ENCODE measurements at regions not wholly inside any gene's neighbourhood (a gene's known extent, or its start where the extent isn't known, plus 50 kb on each side); places are given as distances from the start of the nearest gene placed in this dataset.

GRCh38 chr18:70907673-70908072 lies 618.8 kb downstream of the SOCS6 start:
- H3K79me2 ChIP-seq (ENCODE audit: low read depth) = no peaks in the 10 kb centered on the region
- no peak overlapping the region for H3K4me2 ChIP-seq
- H3K4me3 ChIP-seq = no peak overlapping the region
- Mint-ChIP-seq H3K27me3 (ENCODE audit: insufficient read depth, low read depth) (peaks cover 2% of the 10 kb centered on the region), H3K27ac (no peak overlapping the region), H3K4me1 (peaks cover 8% of the 10 kb centered on the region), H3K36me3 (no peaks in the 10 kb centered on the region), H3K9me3 (peaks cover 6% of the 10 kb centered on the region), H3K4me3 (no peak overlapping the region)
- H3K27ac ChIP-seq = no peak overlapping the region
- no peaks in the 10 kb centered on the region for H3K36me3 ChIP-seq
- H3K4me1 ChIP-seq = peaks cover 11% of the 10 kb centered on the region
- no peaks in the 10 kb centered on the region for H3F3A ChIP-seq (ENCODE audit: low read depth)
- H3K9ac ChIP-seq = no peak overlapping the region
- peak; percentile 21 for DNase-seq (ENCODE audit: low spot score)
- H2AFZ ChIP-seq (replicated peaks) = peak overlapping the region; percentile 35
- no peaks in the 10 kb centered on the region for H3K27me3 ChIP-seq
- no peaks in the 10 kb centered on the region for H4K20me1 ChIP-seq (ENCODE audit: low read depth)
- TF ChIP-seq EZH2 (IDR thresholded peaks at IDR 0.05) = no peak
- TF ChIP-seq EZH2phosphoT487 (IDR thresholded peaks at IDR 0.05) = no peak
- TF ChIP-seq CTCF (IDR thresholded peaks at IDR 0.05) = no peak
- no peaks in the 10 kb centered on the region for H3K9me3 ChIP-seq (ENCODE audit: low read depth)

- no peaks in the 10 kb centered on the region for H3K27me3 ChIP-seq
- Mint-ChIP-seq H3K4me3 (no peak overlapping the region), H3K36me3 (no peaks in the 10 kb centered on the region), H3K9me3 (no peaks in the 10 kb centered on the region), H3K27ac (no peak overlapping the region), H3K4me1 (no peaks in the 10 kb centered on the region), H3K27me3 (ENCODE audit: insufficient read depth, low read depth) (peaks cover 2% of the 10 kb centered on the region)
- H3K4me3 ChIP-seq = no peak overlapping the region
- no peaks in the 10 kb centered on the region for H3F3A ChIP-seq (ENCODE audit: low read depth)
- no peak for DNase-seq (ENCODE audit: low spot score)
- H3K79me2 ChIP-seq (ENCODE audit: low read depth) = no peaks in the 10 kb centered on the region
- H3K27ac ChIP-seq = no peak overlapping the region
- no peaks in the 10 kb centered on the region for H3K9me3 ChIP-seq (ENCODE audit: low read depth)
- H3K36me3 ChIP-seq = no peaks in the 10 kb centered on the region
- H3K9ac ChIP-seq = no peak overlapping the region
- H4K20me1 ChIP-seq (ENCODE audit: low read depth) = no peaks in the 10 kb centered on the region
- H2AFZ ChIP-seq (replicated peaks) = no peak overlapping the region
- H3K4me1 ChIP-seq = no peaks in the 10 kb centered on the region
- no peak overlapping the region for H3K4me2 ChIP-seq
- TF ChIP-seq EZH2 (IDR thresholded peaks at IDR 0.05) (no peak), CTCF (IDR thresholded peaks at IDR 0.05) (no peak), EZH2phosphoT487 (IDR thresholded peaks at IDR 0.05) (no peak)
Observed at GRCh38 chr18:70892381-70892780, 603.5 kb downstream of the SOCS6 start.

GRCh38 chr18:70870292-70870691 lies 581.4 kb downstream of the SOCS6 start:
- no peak for DNase-seq (ENCODE audit: low spot score)
- Histone ChIP-seq H2AFZ (replicated peaks) (no peak overlapping the region), H4K20me1 (ENCODE audit: low read depth) (no peaks in the 10 kb centered on the region), H3K36me3 (no peaks in the 10 kb centered on the region), H3K4me2 (no peak overlapping the region), H3K79me2 (ENCODE audit: low read depth) (no peaks in the 10 kb centered on the region), H3K4me1 (no peaks in the 10 kb centered on the region), H3K27ac (no peak overlapping the region), H3K9me3 (ENCODE audit: low read depth) (no peaks in the 10 kb centered on the region), H3F3A (ENCODE audit: low read depth) (no peaks in the 10 kb centered on the region), H3K9ac (no peak overlapping the region), H3K27me3 (no peaks in the 10 kb centered on the region), H3K4me3 (no peak overlapping the region)
- no peaks in the 10 kb centered on the region for H3K36me3 Mint-ChIP-seq
- H3K4me1 Mint-ChIP-seq = no peaks in the 10 kb centered on the region
- peaks cover 10% of the 10 kb centered on the region for H3K9me3 Mint-ChIP-seq
- H3K27ac Mint-ChIP-seq = no peak overlapping the region
- no peak overlapping the region for H3K4me3 Mint-ChIP-seq
- no peaks in the 10 kb centered on the region for H3K27me3 Mint-ChIP-seq (ENCODE audit: insufficient read depth, low read depth)
- no peak for TF ChIP-seq EZH2 (IDR thresholded peaks at IDR 0.05)
- no peak for TF ChIP-seq EZH2phosphoT487 (IDR thresholded peaks at IDR 0.05)
- TF ChIP-seq CTCF (IDR thresholded peaks at IDR 0.05) = no peak
